ENCODE measurements at regions not wholly inside any gene's neighbourhood (a gene's known extent, or its start where the extent isn't known, plus 50 kb on each side); places are given as distances from the start of the nearest gene placed in this dataset.
A peak's percentile ranks its signal among the peaks of the same experiment; 100 is the strongest.

- no peak for DNase-seq
These were observed 184.2 kb downstream of the KCNA5 start for GRCh38 chr12:5227708-5228373.

DNA sequence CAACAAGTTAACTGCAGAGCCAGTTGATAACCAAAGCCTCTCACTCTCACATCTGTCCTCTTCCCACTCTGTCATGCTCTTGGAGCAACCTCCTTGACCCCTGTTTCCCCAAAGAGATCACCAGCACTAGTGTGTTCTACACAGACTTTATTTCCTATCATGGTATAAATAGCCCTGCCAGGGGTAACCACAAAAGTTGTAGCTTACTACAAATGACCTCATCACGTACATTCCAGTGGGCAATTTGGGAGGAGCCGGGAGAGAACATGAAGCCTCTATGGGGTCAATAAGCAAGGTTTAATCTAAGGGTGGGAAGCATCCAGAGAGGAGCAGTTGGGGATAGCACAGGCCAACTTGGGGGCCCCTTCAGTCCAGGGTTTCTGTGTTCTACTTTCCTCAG, 186.5 kb downstream of the KCNA5 start:
- no peak for DNase-seq

DNA sequence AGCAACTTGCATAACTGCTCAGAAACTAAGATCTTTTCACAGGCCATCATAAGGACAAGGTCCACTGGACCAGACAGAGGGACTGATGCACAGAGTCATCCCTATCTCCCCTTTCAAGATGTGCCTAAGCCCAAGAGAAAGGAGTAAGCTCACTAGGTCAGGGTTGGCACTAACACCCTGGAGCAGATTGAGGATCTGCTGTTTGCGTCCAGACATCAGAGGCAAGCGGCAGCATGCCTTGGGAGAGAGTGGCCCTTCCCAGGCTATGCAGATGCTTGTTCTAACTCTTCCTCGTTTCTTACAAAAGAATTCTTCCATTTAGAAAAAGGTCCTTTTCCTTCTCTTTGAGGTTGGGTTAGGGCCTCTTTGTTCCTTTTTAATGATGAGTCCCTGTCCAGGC, 187.2 kb downstream of the KCNA5 start:
- no peak for DNase-seq

DNA sequence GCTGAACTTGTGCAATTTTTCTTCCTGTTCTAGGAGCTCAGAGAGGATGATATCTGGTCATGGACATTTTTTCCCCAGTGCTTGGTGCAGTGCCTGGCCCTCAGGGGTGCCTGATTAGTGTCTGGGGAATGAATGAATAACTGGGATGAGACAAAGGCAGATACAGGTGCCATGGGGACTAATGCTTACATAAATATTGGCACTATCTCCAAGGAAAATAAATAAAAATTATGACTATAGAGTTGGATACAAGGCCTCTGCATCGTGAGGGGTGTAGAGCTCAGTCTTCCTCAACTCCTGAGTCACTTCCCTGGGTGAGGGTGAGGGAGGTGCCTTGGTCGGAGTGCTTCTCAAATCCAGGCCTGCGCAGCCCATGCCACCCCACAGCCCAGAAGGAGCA, 188.6 kb downstream of the KCNA5 start:
- DNase-seq, result no peak

DNA sequence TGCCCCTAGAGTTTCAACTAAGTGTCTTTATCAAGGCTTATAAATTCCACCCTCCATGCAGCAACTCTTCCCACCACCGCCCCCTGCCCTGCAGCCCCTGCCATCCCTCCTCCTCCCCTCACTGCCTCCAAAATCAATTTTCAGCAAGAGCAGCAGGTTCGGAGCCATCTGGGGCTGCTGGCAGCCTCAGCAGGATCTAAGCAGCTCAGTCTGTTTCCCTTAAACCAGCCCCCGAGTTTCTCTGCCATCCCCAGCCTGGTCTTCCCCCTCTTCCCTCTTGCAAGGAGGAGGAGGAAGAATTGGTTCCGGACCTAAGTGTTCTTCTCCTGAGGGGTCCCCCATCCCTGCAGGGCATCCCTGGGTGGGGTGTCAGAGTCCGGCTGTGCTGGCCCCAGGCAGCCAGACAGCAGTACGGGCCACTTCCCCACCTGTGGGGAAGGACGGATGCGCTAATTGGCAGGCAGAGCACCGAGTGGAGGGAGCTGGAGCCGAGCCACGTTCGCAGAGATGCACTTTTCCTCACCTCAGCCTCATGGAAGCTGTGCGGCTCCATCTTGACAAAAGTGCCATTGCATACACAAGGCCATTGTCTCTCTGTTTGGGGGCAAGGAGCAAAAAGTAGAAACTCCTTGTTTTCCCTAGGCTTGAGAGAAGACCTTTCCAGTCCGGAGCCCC, 189.3 kb downstream of the KCNA5 start:
- no peak for DNase-seq

DNA sequence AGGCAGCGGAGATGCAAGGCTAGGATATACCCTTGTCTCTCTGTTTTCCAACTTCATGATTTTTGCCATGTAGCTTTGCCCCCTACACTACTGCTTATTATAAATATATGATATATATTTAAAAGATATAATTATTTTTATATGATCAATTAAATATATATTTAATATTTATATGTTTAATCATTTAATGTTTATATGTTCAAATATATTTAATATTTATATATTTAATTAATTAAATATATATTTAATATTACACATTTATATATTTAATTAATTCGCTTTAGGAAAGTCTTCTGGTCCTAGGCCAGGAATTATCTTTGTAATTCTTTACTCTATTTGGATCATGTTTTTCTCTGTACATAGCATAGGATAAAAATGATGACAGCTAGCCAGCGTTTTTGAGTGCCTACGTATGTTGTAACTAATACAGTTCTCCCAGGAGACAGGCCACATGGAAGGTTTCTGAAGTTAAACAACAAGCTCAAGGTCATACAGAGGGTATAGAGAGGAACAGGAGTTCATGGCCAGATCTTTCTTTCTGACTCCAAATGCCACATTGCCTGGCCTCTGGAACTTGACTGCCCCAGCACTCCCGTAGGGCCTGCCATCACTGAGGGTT, 192.5 kb downstream of the KCNA5 start:
- no peak for DNase-seq

DNA sequence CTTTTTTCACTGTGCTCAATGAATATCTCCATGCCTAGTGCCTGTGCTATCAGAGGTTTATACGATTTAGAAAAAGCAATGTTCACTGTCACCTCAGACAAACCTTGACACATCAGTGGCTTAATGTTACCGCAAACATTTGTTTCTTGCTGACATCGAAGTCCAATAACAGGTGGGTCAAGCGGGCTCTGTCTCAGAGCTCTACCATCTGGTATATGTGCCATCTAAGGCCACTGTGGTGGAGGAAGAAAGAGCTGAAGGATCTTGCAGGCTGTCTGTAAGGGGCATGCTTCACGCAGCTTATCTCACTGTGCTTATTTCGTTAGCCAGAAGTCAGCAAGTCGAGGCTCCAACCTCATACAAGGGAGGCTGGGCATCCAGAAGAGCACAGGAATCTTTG, 189.5 kb upstream of the NTF3 start:
- no peak for DNase-seq

- DNase-seq, result no peak
These were observed 188.9 kb upstream of the NTF3 start for GRCh38 chr12:5243014-5243413.

- no peak for DNase-seq
These were observed 187.4 kb upstream of the NTF3 start for GRCh38 chr12:5244513-5244972.

DNA sequence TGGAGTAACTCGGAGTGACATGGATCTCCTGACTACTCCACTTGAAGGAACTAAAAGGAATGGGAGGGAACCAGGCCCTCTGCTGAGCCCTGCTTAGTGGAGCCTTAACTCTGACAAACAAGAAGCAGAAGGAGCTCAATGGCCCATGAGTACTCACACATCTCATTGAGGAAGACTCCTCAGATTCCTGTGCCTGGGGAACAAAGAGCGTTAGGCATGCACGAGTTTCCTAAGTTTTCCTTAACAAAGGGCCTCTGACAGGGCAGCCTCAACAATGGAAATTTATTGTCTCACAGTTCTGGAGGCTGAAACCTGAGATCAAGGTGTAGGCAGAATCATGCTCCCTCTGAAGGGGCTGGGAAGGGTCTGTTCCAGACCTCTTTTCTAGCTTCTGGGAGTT, 185.7 kb upstream of the NTF3 start:
- no peak for DNase-seq

DNA sequence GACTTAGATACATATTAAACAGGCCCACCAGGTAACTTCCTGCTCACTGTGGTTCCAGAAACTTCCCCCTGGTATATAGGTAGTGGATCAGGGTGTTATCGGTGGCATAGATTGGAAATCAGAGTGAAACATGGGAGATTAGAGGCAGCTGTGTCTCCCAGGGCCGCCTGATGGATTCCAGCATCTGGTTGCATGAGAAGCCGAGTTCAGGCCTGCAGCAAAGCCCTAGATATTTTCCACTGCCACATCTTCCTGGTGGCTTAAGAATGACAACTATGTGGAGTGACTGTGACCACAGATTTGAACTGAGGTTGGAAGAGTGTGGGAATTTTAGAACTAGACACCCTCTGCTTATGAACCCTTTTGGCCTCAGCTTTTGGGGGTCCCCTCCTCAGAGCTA, 184.8 kb upstream of the NTF3 start:
- DNase-seq, result no peak

- no peak for DNase-seq
These were observed 183.7 kb upstream of the NTF3 start for GRCh38 chr12:5248230-5248629.

- no peak for DNase-seq
These were observed 182.8 kb upstream of the NTF3 start for GRCh38 chr12:5248999-5249526.

- no peak for DNase-seq
These were observed 180.8 kb upstream of the NTF3 start for GRCh38 chr12:5251092-5251491.

DNA sequence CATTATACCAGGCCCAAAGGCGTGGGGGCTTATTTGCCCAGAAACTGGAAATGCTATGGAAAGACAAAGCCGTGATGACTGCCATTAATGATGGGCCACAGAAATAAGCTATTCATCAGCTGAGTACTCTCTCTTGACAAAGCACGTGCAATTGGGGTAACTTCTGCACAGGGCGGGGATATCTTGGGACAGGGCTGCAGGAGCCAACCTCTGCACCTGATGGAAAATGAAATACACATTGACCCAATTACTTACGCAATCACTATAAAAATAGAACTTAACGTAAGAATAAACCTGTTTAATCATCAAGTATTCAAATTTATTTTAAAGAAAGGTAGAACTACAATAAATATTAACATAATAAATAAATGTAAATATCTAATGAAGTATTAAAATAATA, 180.1 kb upstream of the NTF3 start:
- no peak for DNase-seq

DNA sequence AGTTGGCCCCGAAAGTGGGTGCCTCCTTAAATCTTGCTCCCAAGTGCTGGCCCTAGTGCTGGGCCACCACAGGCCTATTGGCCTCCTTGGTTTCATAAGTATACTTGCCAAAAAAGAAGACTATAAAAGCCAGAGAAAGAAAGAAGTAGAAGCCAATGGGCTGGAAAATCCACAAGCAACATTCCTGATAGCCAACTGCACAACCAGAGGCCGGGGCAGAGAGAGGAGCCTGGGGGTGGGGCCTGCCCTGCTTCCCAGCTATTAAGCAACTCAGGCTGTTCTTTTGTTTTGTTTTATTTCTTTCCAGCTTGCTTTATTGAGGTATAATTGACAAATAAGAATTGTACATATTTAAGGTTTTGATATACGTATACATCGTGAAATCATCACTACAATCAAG, 177.2 kb upstream of the NTF3 start:
- DNase-seq, result peak in 1 of 51 donors; percentile 18

DNA sequence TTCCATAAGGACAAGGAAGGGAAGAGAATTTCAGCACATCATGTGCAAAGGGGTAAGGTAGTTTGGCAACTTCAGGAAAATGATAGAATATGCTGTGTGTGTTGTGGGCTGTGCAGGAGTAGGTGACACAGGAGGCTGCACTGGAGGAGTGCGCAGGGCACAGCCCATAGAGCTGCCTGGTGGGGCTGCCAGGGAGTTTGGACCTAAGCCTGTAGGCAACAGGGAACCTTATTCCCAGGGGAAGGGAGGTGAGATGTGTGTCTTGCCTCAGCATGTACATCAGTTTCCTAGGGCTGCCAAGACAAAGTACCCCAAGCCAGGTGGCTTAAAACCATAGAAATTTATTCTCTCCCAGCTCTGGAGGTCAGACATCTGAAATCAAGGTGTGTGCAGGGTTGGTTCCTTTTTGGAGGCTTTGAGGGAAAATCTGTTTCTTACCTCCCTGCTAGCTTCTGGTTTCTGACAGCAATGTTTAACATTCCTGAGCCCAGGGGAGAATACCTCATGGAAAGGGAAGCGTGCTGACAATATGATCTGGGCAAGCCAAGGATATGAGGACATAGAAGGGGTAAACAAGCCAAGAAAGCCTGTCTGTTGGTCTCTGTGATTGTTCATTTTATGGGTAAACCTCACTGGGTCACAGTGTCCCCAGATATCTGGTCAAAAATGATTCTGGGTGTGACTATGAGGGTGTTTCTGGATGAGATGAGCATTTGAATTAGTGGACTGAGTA, 174.0 kb upstream of the NTF3 start:
- no peak for DNase-seq

DNA sequence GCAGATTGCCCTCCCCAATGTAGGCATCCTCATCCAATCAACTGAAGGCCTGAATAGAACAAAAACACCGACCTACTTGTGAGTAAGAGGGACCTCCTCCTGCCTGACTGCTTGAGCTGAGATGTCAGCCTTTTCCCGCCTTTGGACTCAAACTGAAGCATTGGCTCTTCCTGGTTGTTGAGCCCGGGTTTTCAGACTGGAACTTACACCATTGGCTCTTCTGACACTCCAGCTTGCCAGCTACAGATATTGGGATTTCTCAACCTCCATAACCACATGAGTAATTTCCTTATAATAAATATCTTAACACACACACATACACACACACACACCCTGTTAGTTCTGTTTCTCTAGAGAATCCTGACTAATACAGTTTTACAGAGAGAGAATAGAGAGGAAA, 173.4 kb upstream of the NTF3 start:
- DNase-seq, result no peak

DNA sequence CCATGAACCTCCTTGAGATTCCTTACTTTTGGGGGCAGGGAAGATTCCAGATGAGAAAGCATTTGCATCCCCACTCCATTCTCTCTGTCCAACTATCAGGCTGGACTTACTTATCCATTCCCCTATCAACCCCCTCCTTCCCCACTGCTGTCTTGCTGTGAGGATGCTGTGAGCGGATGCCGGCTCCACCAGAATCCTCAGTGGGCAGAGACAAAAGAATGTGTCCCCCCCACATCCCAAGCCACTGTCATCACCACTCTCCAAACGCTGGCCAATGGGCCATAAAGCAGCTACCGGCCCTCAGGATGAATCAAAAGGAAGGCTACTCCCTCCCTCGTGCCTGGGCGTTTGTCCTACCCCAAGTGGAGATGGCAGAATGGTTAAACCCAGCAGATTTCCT, 173.0 kb upstream of the NTF3 start:
- no peak for DNase-seq

DNA sequence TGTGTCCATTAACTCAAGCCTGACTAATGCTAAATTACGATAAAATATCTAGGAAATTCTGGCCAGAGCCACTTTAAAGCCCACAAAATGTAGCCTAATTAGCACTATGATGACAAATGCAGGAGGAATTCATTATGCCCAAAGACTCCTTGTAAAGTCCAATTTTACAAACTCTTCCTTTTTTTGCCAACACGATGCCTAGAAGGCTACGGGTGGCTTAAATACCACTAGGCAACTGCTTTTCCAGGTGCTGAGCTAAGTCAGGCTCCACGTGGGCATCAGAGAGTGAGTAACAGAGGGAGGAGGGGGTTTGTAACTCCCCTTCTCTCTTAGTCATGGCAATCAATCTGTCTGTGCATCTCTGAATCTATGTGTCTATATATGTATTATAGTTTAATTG, 172.4 kb upstream of the NTF3 start:
- DNase-seq, result no peak

GRCh38 chr12:5260086-5260485, 171.8 kb upstream of the NTF3 start:
- no peak for DNase-seq

DNA sequence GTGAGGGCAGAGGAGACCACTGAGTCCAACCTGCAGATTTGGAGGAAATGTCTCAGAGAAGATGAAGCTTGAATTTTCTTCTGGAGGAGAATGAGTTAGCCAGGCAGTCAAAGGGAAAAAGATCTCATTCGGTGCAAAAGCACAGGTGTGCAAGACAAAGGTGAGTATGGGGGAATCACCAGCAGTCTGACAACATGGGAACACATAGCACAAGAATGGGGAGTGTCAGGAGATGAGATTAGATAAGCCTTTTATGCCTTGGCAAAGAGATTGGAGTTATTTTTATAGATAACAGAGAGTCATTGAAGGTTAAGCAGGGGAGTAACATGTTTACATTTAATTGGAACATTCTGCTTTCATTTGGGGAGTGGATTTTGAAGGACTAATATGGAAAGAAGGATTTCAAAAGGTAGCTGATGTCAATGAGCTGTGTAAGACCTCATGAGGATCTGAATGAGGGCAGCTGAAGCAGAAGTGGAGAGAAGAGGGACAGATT, 171.3 kb upstream of the NTF3 start:
- DNase-seq, result no peak

All from hypothalamus (tissue), 51 donors.